Endothelial cell of umbilical vein (primary cell): ENCODE measurements at regions not wholly inside any gene's neighbourhood (a gene's known extent, or its start where the extent isn't known, plus 50 kb on each side); places are given as distances from the start of the nearest gene placed in this dataset.

ENCODE experiments used
- POLR2A ChIP-seq: IDR thresholded peaks from 2 replicates; pipeline ENCODE4 v1.6.1; 2012; ENCODE audit warnings: low read depth, mild to moderate bottlenecking, control low read depth, low read length
- POLR2AphosphoS5 ChIP-seq: IDR thresholded peaks from 2 replicates; pipeline ENCODE4 v1.6.1; 2012; ENCODE audit warnings: low read depth, mild to moderate bottlenecking, control low read depth, low read length, moderate library complexity; ENCODE audit not compliant: insufficient read depth
- TF ChIP-seq, protein P1 (sequence below), 2 donors: IDR thresholded peaks; 1 replicate in 1 of 2; 2 replicates in 1 of 2; pipeline ENCODE4 v1.5.1; 2011; ENCODE audit warnings: low read length in 2 of 2, mild to moderate bottlenecking in 2 of 2, moderate library complexity in 2 of 2, control low read depth in 1 of 2, inconsistent platforms in 1 of 2, low read depth in 1 of 2; ENCODE audit not compliant: insufficient read depth in 1 of 2; ENCODE audit errors: extremely low read depth in 1 of 2

DNA sequence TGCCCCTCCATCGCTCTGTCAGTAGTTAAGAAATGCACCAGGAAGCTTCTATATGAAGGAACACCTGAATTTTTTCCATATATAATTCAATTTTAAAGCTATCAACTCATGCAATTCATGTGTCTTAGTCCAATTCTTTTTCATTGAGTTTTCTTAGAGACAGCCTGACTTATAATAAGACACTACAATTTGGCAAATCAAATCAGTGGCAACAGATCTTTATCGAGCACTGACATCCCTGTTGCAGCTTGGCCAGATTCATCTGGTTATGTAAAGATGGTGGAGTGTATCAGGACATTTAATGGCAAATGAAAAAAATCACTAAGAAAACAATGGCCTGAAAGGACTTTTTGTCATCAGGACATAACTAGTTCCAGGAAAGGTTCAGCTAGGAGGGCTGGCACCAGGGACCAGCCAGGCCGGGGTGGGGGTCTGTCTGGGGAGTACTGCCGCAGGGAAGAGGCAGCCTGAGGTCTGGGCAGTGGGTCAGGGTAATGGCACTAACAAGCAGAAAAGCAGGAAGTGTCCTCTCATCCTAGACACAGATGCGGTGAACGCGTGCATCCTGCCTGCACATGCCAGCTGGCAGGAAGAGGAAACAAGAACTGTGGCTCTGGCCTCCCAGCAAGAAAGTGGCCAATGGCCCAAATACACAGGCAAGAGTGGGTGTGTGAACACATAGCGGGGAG lies 100.5 kb upstream of the LMNTD1 start:
- TF ChIP-seq, protein P1, sequence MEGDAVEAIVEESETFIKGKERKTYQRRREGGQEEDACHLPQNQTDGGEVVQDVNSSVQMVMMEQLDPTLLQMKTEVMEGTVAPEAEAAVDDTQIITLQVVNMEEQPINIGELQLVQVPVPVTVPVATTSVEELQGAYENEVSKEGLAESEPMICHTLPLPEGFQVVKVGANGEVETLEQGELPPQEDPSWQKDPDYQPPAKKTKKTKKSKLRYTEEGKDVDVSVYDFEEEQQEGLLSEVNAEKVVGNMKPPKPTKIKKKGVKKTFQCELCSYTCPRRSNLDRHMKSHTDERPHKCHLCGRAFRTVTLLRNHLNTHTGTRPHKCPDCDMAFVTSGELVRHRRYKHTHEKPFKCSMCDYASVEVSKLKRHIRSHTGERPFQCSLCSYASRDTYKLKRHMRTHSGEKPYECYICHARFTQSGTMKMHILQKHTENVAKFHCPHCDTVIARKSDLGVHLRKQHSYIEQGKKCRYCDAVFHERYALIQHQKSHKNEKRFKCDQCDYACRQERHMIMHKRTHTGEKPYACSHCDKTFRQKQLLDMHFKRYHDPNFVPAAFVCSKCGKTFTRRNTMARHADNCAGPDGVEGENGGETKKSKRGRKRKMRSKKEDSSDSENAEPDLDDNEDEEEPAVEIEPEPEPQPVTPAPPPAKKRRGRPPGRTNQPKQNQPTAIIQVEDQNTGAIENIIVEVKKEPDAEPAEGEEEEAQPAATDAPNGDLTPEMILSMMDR (IDR thresholded peaks at IDR 0.05; ENCODE audit: extremely low read depth in 1 of 2, insufficient read depth in 1 of 2, low read depth in 1 of 2, low read length in 2 of 2), result no peak
- TF ChIP-seq POLR2AphosphoS5 (peak; percentile 48), POLR2A (no peak)
